Tibial nerve (tissue), 4 donors: ENCODE measurements at regions not wholly inside any gene's neighbourhood (a gene's known extent, or its start where the extent isn't known, plus 50 kb on each side); places are given as distances from the start of the nearest gene placed in this dataset.

Source experiments
- DNase-seq, 2 donors: peaks; one replicate each; pipeline ENCODE4 v3.0.0-alpha.2; 2019; ENCODE audit warnings: low spot score in 2 of 2
- H3K27ac ChIP-seq, 4 donors: fragments of 200-600 bp; sonication (generic) in 3 of 4; one replicate each; pipeline ENCODE4 v1.5.1; 2017 to 2019; ENCODE audit warnings: mild to moderate bottlenecking in 1 of 4
- H3K27me3 ChIP-seq, 2 donors: fragments of 200-600 bp; sonication (generic) in 1 of 2; one replicate each; pipeline versions ENCODE4 v1.5.1 to v1.6.0; 2017 to 2019
- H3K36me3 ChIP-seq, 3 donors: fragments of 200-600 bp; sonication (generic); one replicate each; pipeline ENCODE4 v1.5.1; 2018 to 2019
- H3K4me1 ChIP-seq, 4 donors: fragments of 200-600 bp; sonication (generic) in 3 of 4; one replicate each; pipeline ENCODE4 v1.5.1; 2017 to 2019
- H3K4me3 ChIP-seq, 4 donors: fragments of 200-600 bp; sonication (generic) in 3 of 4; one replicate each; pipeline ENCODE4 v1.5.1; 2017 to 2019; ENCODE audit warnings: mild to moderate bottlenecking in 1 of 4, moderate library complexity in 1 of 4
- H3K9me3 ChIP-seq, 4 donors: fragments of 200-600 bp; sonication (generic) in 3 of 4; one replicate each; pipeline ENCODE4 v1.5.1; 2017 to 2019
- EP300 ChIP-seq, 2 donors: sonication (generic); formaldehyde crosslinking; IDR thresholded peaks; one replicate each; pipeline ENCODE4 v1.6.1; 2017; ENCODE audit warnings: antibody characterized with exemption in 2 of 2, mild to moderate bottlenecking in 1 of 2
- POLR2A ChIP-seq, 2 donors: fragments of 450-650 bp; IDR thresholded peaks; one replicate each; pipeline ENCODE4 v1.6.1; 2017; ENCODE audit warnings: antibody characterized with exemption in 2 of 2, mild to moderate bottlenecking in 2 of 2, moderate library complexity in 2 of 2
- WGBS, 2 donors: methylation state at CpG; one replicate each; pipeline ENCODE4 v1.1.5; 2018; 5-methylcytosine and 5-hydroxymethylcytosine counted together
- TF ChIP-seq, protein P1 (sequence below), 5 experiments: fragments of 200-600 bp in 3 of 5; fragments of 450-650 bp in 2 of 5; sonication (generic) in 3 of 5; IDR thresholded peaks; one replicate each; pipeline ENCODE4 v1.5.1; 2016 to 2019; ENCODE audit warnings: antibody characterized with exemption in 5 of 5, mild to moderate bottlenecking in 3 of 5, moderate library complexity in 2 of 5

DNA sequence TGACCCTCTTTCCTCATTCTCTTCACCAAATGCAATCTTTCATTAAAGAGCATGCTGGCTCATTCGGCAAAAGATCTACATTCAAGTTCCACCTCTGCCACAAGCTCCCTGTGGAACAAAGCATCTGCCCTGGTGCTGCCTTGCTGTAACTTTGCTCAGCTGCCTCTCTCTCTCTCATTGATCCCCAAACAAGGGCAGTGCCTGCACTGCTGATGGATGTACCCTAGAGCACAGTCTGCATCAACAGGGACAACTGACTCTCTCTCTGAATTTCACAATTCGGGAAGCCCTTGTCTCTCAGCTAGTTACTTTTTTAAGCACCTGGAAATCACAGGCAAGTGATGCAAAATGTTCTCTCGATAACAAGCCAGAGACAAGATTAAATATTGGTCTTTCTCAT, 174.0 kb upstream of the DIO2 start:
- Histone ChIP-seq H3K27me3 (no peaks in the 10 kb centered on the region), H3K9me3 (no peaks in the 10 kb centered on the region), H3K4me3 (no peak overlapping the region), H3K4me1 (peaks cover 0 to 19% (median 0%) of the 10 kb centered on the region in 4 donors), H3K36me3 (no peaks in the 10 kb centered on the region), H3K27ac (no peak overlapping the region)
- TF ChIP-seq, protein P1, sequence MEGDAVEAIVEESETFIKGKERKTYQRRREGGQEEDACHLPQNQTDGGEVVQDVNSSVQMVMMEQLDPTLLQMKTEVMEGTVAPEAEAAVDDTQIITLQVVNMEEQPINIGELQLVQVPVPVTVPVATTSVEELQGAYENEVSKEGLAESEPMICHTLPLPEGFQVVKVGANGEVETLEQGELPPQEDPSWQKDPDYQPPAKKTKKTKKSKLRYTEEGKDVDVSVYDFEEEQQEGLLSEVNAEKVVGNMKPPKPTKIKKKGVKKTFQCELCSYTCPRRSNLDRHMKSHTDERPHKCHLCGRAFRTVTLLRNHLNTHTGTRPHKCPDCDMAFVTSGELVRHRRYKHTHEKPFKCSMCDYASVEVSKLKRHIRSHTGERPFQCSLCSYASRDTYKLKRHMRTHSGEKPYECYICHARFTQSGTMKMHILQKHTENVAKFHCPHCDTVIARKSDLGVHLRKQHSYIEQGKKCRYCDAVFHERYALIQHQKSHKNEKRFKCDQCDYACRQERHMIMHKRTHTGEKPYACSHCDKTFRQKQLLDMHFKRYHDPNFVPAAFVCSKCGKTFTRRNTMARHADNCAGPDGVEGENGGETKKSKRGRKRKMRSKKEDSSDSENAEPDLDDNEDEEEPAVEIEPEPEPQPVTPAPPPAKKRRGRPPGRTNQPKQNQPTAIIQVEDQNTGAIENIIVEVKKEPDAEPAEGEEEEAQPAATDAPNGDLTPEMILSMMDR (IDR thresholded peaks at IDR 0.05): no peak
- TF ChIP-seq EP300 (IDR thresholded peaks at IDR 0.05): no peak
- no peak for TF ChIP-seq POLR2A (IDR thresholded peaks at IDR 0.05)
- 88 to 91% methylated on average over 3 of the region's 3 CpGs for WGBS, 2 donors
- no peak for DNase-seq

DNA sequence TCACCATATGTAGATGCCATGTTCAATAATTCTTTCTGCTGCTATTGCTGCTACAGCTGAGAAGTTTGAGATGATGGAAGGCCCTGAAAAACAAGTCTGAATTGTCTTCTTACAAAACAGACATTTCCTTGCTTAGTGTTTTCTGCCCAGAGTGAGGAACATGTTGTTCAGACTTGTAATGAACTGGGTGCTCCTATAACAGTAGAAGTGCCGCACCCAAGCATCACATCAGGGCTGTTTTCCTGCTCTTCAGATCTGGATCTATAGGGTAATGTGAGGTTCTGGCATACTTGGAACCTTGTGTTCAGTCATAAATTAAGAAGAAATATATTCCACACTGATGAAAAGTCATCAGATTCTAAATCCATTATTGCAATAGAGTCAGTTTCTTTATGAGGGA, 171.9 kb upstream of the DIO2 start:
- TF ChIP-seq EP300 (IDR thresholded peaks at IDR 0.05) (no peak), POLR2A (IDR thresholded peaks at IDR 0.05) (no peak)
- TF ChIP-seq, protein P1 (IDR thresholded peaks at IDR 0.05): no peak
- WGBS, 2 donors: 96 to 100% methylated on average over 1 of the region's 1 CpG
- H3K27ac ChIP-seq: no peak overlapping the region

DNA sequence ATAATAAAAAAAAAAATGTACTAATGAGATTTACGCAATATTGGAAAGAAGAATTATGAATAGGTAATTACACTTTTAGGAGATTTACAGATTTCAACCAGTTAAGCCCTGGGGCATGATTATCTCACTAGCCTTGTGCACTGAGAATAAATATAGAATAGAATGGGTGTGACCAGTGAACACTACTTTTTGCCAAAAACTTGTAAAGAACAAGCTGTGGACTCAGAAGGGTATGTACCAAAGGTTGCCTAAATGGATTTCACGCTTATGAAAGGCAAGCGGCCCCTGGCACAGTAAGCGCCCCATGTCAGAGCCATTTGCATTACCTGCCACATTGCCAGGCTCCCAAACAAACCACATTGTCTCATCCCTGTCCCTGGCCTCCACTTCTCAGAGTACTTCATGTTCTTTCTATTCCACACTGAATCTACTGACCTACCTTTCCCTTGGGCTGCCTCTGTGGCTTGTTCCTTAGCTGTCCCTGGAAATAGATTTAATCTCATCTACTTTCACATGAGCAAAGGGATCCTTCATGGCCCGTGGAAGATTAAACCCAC, 170.6 kb upstream of the DIO2 start:
- Histone ChIP-seq H3K4me1 (no peaks in the 10 kb centered on the region), H3K27me3 (no peaks in the 10 kb centered on the region), H3K27ac (no peak overlapping the region), H3K36me3 (no peaks in the 10 kb centered on the region), H3K9me3 (no peaks in the 10 kb centered on the region), H3K4me3 (no peak overlapping the region)
- WGBS, 2 donors: 92 to 97% methylated on average over 5 of the region's 5 CpGs
- TF ChIP-seq EP300 (IDR thresholded peaks at IDR 0.05) (no peak), POLR2A (IDR thresholded peaks at IDR 0.05) (no peak)
- TF ChIP-seq, protein P1 (IDR thresholded peaks at IDR 0.05): no peak
- DNase-seq: no peak

More for the DNA sequence above, 171.9 kb upstream of the DIO2 start:
- Histone ChIP-seq H3K4me1 (peaks cover 0 to 8% (median 0%) of the 10 kb centered on the region in 4 donors), H3K36me3 (no peaks in the 10 kb centered on the region), H3K4me3 (no peak overlapping the region), H3K9me3 (no peaks in the 10 kb centered on the region), H3K27me3 (no peaks in the 10 kb centered on the region)
- no peak for DNase-seq

DNA sequence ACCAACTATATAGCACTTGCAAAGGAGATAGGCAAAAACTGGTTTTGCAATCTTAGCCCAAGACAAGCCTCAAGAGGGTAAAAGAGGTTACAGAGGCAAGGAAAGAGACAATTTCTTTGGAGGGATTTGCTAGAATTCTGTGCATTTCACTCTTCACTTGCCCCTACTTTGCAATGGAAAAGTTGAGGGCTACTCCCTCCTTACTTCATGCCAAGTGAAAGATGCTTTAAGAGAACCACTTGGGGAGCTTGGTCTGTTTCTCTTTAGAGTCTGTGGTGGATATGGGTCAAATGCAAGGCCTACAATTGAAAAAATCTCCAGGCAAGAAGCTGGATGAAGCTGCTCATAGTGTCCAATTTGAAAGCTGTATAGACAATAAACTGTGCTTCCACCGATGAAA, 167.7 kb upstream of the DIO2 start:
- WGBS, 2 donors: 74 to 76% methylated on average over 1 of the region's 1 CpG
- no peaks in the 10 kb centered on the region for H3K27me3 ChIP-seq
- H3K4me1 ChIP-seq: no peaks in the 10 kb centered on the region
- TF ChIP-seq EP300 (IDR thresholded peaks at IDR 0.05) (no peak), POLR2A (IDR thresholded peaks at IDR 0.05) (no peak)
- TF ChIP-seq, protein P1 (IDR thresholded peaks at IDR 0.05): no peak
- H3K4me3 ChIP-seq: no peak overlapping the region
- H3K36me3 ChIP-seq: no peaks in the 10 kb centered on the region
- H3K27ac ChIP-seq: no peak overlapping the region
- no peaks in the 10 kb centered on the region for H3K9me3 ChIP-seq
- DNase-seq: no peak

DNA sequence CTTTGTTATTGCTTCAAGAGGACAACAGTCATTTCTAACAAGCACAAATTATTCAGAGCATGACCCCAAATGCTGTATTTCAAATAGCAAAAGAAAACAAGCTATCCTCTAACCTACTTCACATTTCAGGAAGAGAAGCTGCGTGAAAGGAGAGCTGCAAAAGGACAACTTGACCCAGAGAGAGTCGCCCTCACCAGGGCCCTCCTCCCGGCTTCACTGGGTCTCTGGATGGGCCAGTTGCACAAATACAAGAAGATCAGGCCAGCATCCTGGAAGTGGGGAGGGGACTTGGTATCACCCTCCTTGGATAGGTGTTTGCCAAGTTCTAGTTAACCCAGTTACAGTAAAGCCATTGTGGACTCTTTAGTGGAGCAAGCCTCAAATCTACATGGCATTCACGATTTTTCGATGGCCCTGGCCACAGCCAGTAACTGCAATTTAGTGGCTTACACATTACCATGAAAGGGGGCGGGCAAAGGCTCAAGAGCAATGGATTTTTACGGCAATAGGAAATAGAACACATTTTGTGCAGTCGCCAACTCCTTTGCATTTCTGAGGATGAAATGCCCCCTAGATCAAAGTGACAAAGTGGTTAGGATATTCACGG, 166.9 kb upstream of the DIO2 start:
- H3K27ac ChIP-seq: no peak overlapping the region
- DNase-seq: no peak
- no peaks in the 10 kb centered on the region for H3K36me3 ChIP-seq
- H3K4me1 ChIP-seq: no peaks in the 10 kb centered on the region
- H3K27me3 ChIP-seq: no peaks in the 10 kb centered on the region
- TF ChIP-seq POLR2A (IDR thresholded peaks at IDR 0.05) (no peak), EP300 (IDR thresholded peaks at IDR 0.05) (no peak)
- TF ChIP-seq, protein P1 (IDR thresholded peaks at IDR 0.05): no peak
- no peak overlapping the region for H3K4me3 ChIP-seq
- no peaks in the 10 kb centered on the region for H3K9me3 ChIP-seq
- WGBS, 2 donors: 68 to 80% methylated on average over 9 of the region's 9 CpGs
